ENCODE measurements at regions not wholly inside any gene's neighbourhood (a gene's known extent, or its start where the extent isn't known, plus 50 kb on each side); places are given as distances from the start of the nearest gene placed in this dataset.

DNA sequence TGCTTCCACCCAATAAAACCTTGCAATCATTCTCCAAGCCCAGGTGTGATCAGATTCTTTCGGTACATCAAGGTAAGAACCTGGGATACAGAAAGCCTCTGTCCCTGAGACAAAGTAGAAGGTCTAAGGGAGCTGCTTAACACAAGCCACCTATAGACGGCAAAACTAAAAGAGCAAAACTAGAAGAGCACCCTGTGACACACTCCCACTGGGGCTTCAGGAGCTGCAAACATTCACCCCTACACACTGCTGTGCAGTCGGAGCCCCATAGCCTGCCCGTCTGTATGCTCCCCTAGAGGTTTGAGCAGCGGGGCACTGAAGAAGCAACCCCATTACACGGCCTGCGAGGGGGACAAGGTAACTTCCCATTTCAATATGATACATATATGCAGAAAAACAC lies 179.6 kb upstream of the CDH9 start:
- Histone ChIP-seq H3K4me1 (no peaks in the 10 kb centered on the region), H3K4me3 (no peak overlapping the region), H3K27ac (no peak overlapping the region), H3K36me3 (replicated peaks in 1 of 2; ENCODE audit: insufficient read depth in 1 of 2, low read depth in 2 of 2) (no peaks in the 10 kb centered on the region), H3K27me3 (no peaks in the 10 kb centered on the region), H3K9me3 (no peaks in the 10 kb centered on the region)
- intact Hi-C loops (cut with DNase I), result no loop called here
- no peak for ATAC-seq
- no peak for TF ChIP-seq POLR2A (IDR thresholded peaks at IDR 0.05)
- TF ChIP-seq, protein P1, sequence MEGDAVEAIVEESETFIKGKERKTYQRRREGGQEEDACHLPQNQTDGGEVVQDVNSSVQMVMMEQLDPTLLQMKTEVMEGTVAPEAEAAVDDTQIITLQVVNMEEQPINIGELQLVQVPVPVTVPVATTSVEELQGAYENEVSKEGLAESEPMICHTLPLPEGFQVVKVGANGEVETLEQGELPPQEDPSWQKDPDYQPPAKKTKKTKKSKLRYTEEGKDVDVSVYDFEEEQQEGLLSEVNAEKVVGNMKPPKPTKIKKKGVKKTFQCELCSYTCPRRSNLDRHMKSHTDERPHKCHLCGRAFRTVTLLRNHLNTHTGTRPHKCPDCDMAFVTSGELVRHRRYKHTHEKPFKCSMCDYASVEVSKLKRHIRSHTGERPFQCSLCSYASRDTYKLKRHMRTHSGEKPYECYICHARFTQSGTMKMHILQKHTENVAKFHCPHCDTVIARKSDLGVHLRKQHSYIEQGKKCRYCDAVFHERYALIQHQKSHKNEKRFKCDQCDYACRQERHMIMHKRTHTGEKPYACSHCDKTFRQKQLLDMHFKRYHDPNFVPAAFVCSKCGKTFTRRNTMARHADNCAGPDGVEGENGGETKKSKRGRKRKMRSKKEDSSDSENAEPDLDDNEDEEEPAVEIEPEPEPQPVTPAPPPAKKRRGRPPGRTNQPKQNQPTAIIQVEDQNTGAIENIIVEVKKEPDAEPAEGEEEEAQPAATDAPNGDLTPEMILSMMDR (IDR thresholded peaks at IDR 0.05), result no peak
- 75 to 83% methylated on average over 7 of the region's 7 CpGs for WGBS, 2 donors
- no peak for DNase-seq

DNA sequence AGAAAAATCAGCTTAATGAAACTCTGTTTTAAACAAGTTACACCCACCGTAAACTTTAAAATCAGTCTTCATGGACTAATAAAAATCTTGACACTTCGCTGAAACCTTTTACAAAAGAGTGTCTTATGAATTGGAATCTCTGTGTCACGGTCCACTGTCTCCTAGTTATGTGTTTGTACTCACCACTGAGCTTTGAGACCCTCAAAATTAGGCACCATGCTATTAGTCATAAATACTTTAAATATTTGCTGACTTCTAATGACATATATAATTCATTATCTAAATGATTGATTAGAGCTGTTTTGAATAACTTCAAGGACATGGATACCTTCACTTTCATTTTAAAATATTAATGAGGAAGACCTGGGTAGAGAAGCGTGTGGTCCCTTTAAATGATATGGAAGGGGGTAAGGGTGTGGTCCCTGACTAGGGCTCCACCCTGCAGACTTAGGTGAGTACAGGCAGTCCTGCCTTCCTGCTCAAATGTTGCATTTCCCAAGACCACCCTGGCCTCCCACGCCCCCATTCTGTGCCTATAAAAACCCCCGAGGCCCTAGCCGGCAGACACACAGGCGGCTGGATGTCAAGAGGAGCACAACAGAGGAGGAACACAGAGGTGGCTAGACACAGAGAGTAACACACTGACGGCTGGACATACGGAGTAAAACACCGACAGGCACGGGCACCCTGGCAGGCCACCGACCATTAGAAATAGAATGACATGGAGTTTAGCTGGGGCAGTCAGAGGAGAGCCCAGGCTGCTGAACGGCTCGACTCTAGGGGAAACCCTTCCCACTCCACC lies 179.0 kb upstream of the CDH9 start:
- no peak for TF ChIP-seq POLR2A (IDR thresholded peaks at IDR 0.05)
- TF ChIP-seq, protein P1 (IDR thresholded peaks at IDR 0.05), result no peak
- Histone ChIP-seq H3K4me1 (no peaks in the 10 kb centered on the region), H3K27ac (no peak overlapping the region), H3K9me3 (no peaks in the 10 kb centered on the region), H3K4me3 (no peak overlapping the region), H3K27me3 (no peaks in the 10 kb centered on the region), H3K36me3 (replicated peaks in 1 of 2; ENCODE audit: insufficient read depth in 1 of 2, low read depth in 2 of 2) (no peaks in the 10 kb centered on the region)
- ATAC-seq, result no peak
- WGBS, 2 donors, result 74 to 75% methylated on average over 15 of the region's 15 CpGs
- intact Hi-C loops (cut with DNase I), result no loop called here
- no peak for DNase-seq

DNA sequence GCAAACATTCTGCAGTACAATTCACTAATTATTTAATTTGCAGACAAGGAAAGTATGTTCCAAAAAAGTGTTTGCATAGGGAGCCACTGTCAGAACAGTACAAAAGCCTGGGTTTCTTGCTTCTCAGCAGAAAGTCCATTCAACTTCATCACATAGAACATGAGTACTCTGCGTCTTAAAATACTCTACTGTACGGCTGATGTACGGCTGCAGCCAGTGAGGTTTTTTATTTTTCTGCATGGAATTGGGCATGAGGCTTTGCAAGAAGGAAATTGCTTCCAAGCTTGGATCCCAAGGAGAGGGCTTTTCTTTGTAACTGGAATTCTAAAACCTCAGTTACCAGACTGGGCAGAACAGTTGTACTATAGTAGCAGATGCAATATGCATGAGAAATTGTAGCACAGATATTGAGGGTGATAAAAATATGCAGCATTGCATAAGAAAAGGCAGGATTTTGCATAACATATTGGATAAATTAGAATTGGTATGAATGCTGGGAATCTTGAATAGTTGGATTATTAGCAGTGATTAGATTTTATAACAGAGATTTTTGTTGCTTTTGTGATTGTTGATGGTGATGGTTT lies 178.1 kb upstream of the CDH9 start:
- 62 to 70% methylated on average over 3 of the region's 3 CpGs for WGBS, 2 donors

DNA sequence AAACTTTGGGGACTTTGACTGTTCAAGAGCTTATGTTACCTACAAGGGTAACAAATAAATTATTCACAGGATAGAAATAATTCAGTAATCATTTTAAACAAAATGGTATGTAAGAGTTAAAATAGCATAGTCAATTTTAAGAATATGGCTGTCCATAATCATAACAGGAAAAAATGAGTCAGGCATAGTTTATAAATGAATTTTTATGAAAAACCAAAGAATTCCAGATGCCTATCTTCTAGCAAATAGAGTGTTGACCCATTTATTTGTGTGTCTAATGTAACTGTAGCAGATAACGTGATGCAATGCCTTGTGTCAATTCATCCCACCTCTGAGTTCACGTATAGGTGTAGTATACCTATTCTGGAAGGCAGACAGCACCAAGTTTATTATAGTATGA lies 169.7 kb upstream of the CDH9 start:
- H3K27ac ChIP-seq, result no peak overlapping the region
- H3K4me3 ChIP-seq, result no peak overlapping the region
- H3K9me3 ChIP-seq, result no peaks in the 10 kb centered on the region
- TF ChIP-seq, protein P1 (IDR thresholded peaks at IDR 0.05), result no peak
- TF ChIP-seq POLR2A (IDR thresholded peaks at IDR 0.05), result no peak
- no peaks in the 10 kb centered on the region for H3K36me3 ChIP-seq (replicated peaks in 1 of 2; ENCODE audit: insufficient read depth in 1 of 2, low read depth in 2 of 2)
- no peaks in the 10 kb centered on the region for H3K4me1 ChIP-seq
- intact Hi-C loops (cut with DNase I), result no loop called here
- ATAC-seq, result no peak
- 45 to 53% methylated on average over 2 of the region's 2 CpGs for WGBS, 2 donors
- no peaks in the 10 kb centered on the region for H3K27me3 ChIP-seq
- DNase-seq, result no peak

More for the DNA sequence above, 178.1 kb upstream of the CDH9 start:
- intact Hi-C loops (cut with DNase I), result no loop called here
- Histone ChIP-seq H3K4me3 (no peak overlapping the region), H3K36me3 (replicated peaks in 1 of 2; ENCODE audit: insufficient read depth in 1 of 2, low read depth in 2 of 2) (no peaks in the 10 kb centered on the region), H3K27ac (no peak overlapping the region), H3K4me1 (no peaks in the 10 kb centered on the region), H3K27me3 (no peaks in the 10 kb centered on the region), H3K9me3 (no peaks in the 10 kb centered on the region)
- TF ChIP-seq POLR2A (IDR thresholded peaks at IDR 0.05), result no peak
- TF ChIP-seq, protein P1 (IDR thresholded peaks at IDR 0.05), result no peak
- DNase-seq, result no peak
- no peak for ATAC-seq

All from body of pancreas (tissue), 4 donors.